ENCODE measurements at regions not wholly inside any gene's neighbourhood (a gene's known extent, or its start where the extent isn't known, plus 50 kb on each side); places are given as distances from the start of the nearest gene placed in this dataset.

DNA sequence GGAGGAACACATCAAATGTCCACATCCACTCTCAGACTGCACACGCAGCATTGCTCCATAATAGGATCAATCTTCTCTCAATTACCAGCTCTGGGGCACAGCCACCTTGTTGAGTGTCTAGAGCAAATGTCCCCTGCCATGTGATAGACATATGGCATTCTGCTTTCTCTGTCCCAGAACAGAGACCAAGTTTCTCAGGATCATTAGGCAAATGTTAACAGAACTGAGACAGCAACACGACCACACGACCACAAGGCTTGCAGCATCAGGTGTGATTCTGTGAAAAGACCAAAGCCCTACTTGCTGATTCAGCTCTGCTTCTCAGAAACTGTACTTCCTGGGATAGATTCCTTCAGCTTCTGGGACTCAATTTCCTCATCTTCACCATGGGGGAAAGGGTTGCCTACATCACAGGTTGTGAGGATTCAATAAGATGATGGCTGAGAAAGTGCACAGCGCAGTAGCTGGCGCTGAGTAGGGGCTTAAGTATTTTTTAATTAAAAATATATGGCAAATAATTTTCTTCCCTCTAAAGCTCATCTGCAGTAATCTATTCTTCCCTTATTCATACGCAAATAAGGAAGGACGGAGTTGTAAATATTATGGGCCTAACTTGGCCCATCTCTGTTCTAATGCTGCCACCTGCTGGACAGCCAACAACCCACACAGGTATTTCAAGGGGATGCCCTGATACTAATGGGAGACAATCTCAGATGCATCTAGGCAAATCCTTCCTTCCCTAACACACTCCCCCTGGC lies 54.3 kb upstream of the USP47 start:
- Mint-ChIP-seq H3K27me3 (peaks cover 28% of the 10 kb centered on the region), H3K4me3 (no peak overlapping the region), H3K4me1 (no peaks in the 10 kb centered on the region), H3K27ac (no peak overlapping the region), H3K9me3 (ENCODE audit: insufficient read depth) (no peaks in the 10 kb centered on the region)
- Histone ChIP-seq H2AFZ (ENCODE audit: insufficient read depth, low read depth, low read length, poor library complexity, severe bottlenecking) (no peak overlapping the region), H4K20me1 (ENCODE audit: control insufficient read depth, insufficient read depth, low read length, poor library complexity, severe bottlenecking) (no peaks in the 10 kb centered on the region), H3K79me2 (ENCODE audit: control insufficient read depth, insufficient read depth, low read length) (no peaks in the 10 kb centered on the region), H3K4me2 (replicated peaks; ENCODE audit: low read depth, low read length, poor library complexity, severe bottlenecking) (no peak overlapping the region), H3K27me3 (replicated peaks in 1 of 4; ENCODE audit: control extremely low read depth in 1 of 4, control insufficient read depth in 3 of 4, insufficient read depth in 4 of 4, low read length in 3 of 4) (peaks cover 0 to 10% (median 3%) of the 10 kb centered on the region in 4 experiments), H3K36me3 (replicated peaks in 1 of 2; ENCODE audit: control extremely low read depth in 1 of 2, control insufficient read depth in 1 of 2, extremely low read depth in 1 of 2, insufficient read depth in 2 of 2, low read length in 1 of 2) (no peaks in the 10 kb centered on the region), H3K27ac (ENCODE audit: low read length in 2 of 2) (no peak overlapping the region), H3K4me3 (ENCODE audit: control extremely low read depth in 1 of 5, extremely low read depth in 1 of 5, insufficient read depth in 1 of 5, low read depth in 2 of 5, low read length in 4 of 5) (no peak overlapping the region), H3K9ac (ENCODE audit: low read length) (no peak overlapping the region), H3K9me3 (ENCODE audit: control extremely low read depth in 1 of 3, control insufficient read depth in 2 of 3, insufficient read depth in 1 of 3, low read length in 2 of 3) (no peaks in the 10 kb centered on the region), H3K4me1 (ENCODE audit: control insufficient read depth in 2 of 2, insufficient read depth in 2 of 2, low read length in 2 of 2) (no peaks in the 10 kb centered on the region)
- ChIA-PET CTCF (interaction anchor here (0.6 to 5.4 kb wide), 27 partner anchors 8 to 1530 kb away, joined by 3 to 106 read pairs (median 4); no protein-coding TSS in a partner anchor), POLR2A (no interaction called here)
- ATAC-seq (ENCODE audit: low read depth) (peak; percentile 68), DNase-seq (peak; percentile 77)
- WGBS (ENCODE audit: insufficient coverage), result 79% methylated on average over 2 of the region's 7 CpGs
- intact Hi-C loops (cut with micrococcal nuclease), result loop anchor here (1.0 to 5.0 kb wide), 4 partner anchors 750 to 1015 kb away; no protein-coding TSS in a partner anchor
- TF ChIP-seq EZH2 (IDR thresholded peaks at IDR 0.05; ENCODE audit: borderline replicate concordance, insufficient read depth, low read depth, low read length, poor library complexity, severe bottlenecking) (no peak), CTCF (IDR thresholded peaks at IDR 0.05) (peak; percentile 95)

GRCh38 chr11:11786771-11787170 lies 55.0 kb upstream of the USP47 start:
- no CpG with 5 or more reads among the region's 4 CpGs for WGBS (ENCODE audit: insufficient coverage)
- Mint-ChIP-seq H3K27me3 (peaks cover 34% of the 10 kb centered on the region), H3K4me3 (no peak overlapping the region), H3K9me3 (ENCODE audit: insufficient read depth) (no peaks in the 10 kb centered on the region), H3K27ac (no peak overlapping the region), H3K4me1 (no peaks in the 10 kb centered on the region)
- Histone ChIP-seq H3K36me3 (replicated peaks in 1 of 2; ENCODE audit: control extremely low read depth in 1 of 2, control insufficient read depth in 1 of 2, extremely low read depth in 1 of 2, insufficient read depth in 2 of 2, low read length in 1 of 2) (no peaks in the 10 kb centered on the region), H3K79me2 (ENCODE audit: control insufficient read depth, insufficient read depth, low read length) (no peaks in the 10 kb centered on the region), H3K27ac (ENCODE audit: low read length in 2 of 2) (no peak overlapping the region), H3K9me3 (ENCODE audit: control extremely low read depth in 1 of 3, control insufficient read depth in 2 of 3, insufficient read depth in 1 of 3, low read length in 2 of 3) (no peaks in the 10 kb centered on the region), H3K4me3 (ENCODE audit: control extremely low read depth in 1 of 5, extremely low read depth in 1 of 5, insufficient read depth in 1 of 5, low read depth in 2 of 5, low read length in 4 of 5) (no peak overlapping the region), H3K27me3 (replicated peaks in 1 of 4; ENCODE audit: control extremely low read depth in 1 of 4, control insufficient read depth in 3 of 4, insufficient read depth in 4 of 4, low read length in 3 of 4) (peaks cover 0 to 10% (median 3%) of the 10 kb centered on the region in 4 experiments), H3K9ac (ENCODE audit: low read length) (no peak overlapping the region), H3K4me2 (replicated peaks; ENCODE audit: low read depth, low read length, poor library complexity, severe bottlenecking) (no peak overlapping the region), H4K20me1 (ENCODE audit: control insufficient read depth, insufficient read depth, low read length, poor library complexity, severe bottlenecking) (no peaks in the 10 kb centered on the region), H2AFZ (ENCODE audit: insufficient read depth, low read depth, low read length, poor library complexity, severe bottlenecking) (no peak overlapping the region), H3K4me1 (ENCODE audit: control insufficient read depth in 2 of 2, insufficient read depth in 2 of 2, low read length in 2 of 2) (no peaks in the 10 kb centered on the region)
- TF ChIP-seq EZH2 (IDR thresholded peaks at IDR 0.05; ENCODE audit: borderline replicate concordance, insufficient read depth, low read depth, low read length, poor library complexity, severe bottlenecking), result no peak
- no peak for TF ChIP-seq CTCF (IDR thresholded peaks at IDR 0.05)
- ATAC-seq (ENCODE audit: low read depth) (no peak), DNase-seq (no peak)
- ChIA-PET POLR2A (no interaction called here), CTCF (interaction anchor here (0.7 to 5.4 kb wide), 16 partner anchors 8 to 1016 kb away, joined by 3 to 106 read pairs (median 8); no protein-coding TSS in a partner anchor)
- intact Hi-C loops (cut with micrococcal nuclease), result loop anchor here (1.0 to 5.0 kb wide), 4 partner anchors 749 to 1014 kb away; no protein-coding TSS in a partner anchor

All from B cell (primary cell).